Pons (tissue), 1 donor: ENCODE measurements at regions not wholly inside any gene's neighbourhood (a gene's known extent, or its start where the extent isn't known, plus 50 kb on each side); places are given as distances from the start of the nearest gene placed in this dataset.
"Not testable (repeated sequence)": the region's sequence is repeated elsewhere in the genome, so short reads cannot be mapped to it uniquely, and the experiment has no call there.

Source experiments
- DNase-seq: peaks from one replicate; pipeline ENCODE4 v3.0.0-alpha.2; 2016; ENCODE audit warnings: low spot score

DNA sequence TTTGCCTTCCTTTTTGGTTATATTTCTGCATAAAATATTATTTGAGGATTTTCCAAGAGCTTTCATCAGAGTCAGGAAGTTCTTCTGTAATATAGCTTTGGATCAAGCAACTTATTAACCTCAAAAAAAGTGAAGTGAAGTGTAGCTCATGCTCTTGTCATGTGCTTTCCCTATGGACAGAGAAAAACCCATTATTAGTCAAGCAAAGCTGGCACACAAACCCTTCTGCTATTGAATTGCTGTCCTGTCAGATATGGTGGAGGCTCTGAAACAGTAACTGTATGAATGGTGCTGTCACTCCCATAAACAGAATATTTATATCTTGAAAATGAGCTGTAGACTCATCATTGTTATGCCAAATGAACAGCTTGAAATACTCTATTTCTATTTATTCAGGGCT lies 1533.3 kb downstream of the RPIA start:
- DNase-seq: not testable (repeated sequence)

DNA sequence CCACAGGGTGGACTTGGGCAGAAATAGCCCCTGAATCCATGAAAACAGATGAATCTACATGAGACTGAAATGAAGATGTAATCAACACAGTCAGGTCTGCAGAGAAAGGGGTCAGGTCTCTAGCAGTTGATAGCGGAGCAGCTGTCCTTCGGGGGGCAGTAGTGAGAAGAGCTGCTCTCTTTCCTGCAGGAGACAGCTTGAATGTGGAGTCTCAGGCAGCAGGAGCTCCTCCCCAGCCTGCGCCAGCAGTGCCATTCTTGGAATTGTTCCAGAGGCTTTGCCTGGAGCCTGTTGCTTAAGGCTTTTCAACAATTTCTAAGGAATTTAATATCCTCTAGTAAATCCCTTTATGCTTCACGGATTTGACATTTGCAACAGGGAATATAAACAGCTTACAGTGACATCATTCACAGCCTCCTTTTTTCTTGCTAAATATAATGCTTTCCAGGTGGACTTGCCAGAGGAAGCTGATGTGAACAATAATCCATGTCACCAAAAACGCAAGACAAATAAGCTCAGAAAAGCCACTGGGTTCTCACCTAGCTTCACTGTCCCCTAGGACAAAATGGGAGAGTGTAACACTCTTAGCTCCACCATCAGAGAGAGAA lies 1535.1 kb downstream of the RPIA start:
- DNase-seq: not testable (repeated sequence)

DNA sequence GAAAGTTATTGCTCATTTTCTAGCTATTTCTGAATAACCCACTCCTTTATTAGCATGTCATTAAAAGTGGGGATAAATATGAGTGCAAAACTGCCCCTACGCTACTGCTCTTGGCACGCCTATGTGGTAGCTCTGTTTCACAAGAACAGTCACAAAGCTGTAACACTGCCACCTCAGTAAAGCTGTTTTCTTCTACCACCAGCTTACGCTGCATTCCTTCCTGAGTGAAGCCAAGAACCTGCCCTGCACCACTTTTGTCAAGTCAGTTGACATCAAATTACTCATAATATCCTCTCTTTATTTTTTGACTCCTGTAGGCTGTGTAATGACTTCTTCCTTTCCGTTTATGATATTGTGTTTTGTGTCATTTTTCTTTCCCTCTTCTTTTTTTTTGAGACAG lies 1539.7 kb downstream of the RPIA start:
- DNase-seq: not testable (repeated sequence)

DNA sequence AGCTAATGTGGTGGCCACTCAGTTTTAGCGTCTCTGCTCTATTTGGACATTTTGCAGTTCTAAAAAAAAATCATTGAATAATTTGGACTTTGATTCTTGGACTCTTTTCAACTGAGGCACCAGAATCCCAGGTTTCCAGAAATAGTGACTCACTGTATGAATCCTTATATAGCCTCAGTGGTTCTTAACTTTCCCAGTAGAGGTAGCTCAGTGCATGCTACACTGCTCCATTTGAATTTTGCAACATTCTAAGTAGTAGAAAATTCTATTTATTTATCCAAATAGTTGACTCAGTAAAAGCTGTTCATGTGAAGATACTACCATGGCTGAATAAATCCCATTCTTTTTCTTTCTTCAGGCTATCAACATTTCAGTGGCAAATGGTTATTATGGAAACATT lies 1544.0 kb downstream of the RPIA start:
- not testable (repeated sequence) for DNase-seq

DNA sequence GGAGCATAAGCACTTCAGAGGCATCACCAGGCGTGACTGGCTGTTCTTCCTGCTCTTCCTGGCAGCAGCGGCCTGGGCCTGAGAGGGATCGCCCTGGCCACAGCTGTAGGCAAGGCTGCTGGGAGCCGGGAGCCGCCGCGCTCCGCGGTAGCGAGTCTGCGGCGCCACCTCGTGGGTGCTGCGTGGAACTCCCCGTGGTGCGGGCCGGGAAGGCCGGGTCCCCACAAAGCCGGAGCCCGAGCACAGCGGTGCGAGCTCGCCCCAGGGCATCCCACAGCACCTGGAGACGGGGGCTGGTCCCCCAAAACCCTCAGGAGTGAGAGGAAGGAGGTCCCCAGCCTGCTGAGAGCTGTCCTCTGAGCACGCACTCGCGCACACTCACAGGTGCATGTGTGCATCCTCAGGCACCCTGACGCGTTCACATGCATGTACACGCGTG lies 1546.5 kb downstream of the RPIA start:
- not testable (repeated sequence) for DNase-seq

DNA sequence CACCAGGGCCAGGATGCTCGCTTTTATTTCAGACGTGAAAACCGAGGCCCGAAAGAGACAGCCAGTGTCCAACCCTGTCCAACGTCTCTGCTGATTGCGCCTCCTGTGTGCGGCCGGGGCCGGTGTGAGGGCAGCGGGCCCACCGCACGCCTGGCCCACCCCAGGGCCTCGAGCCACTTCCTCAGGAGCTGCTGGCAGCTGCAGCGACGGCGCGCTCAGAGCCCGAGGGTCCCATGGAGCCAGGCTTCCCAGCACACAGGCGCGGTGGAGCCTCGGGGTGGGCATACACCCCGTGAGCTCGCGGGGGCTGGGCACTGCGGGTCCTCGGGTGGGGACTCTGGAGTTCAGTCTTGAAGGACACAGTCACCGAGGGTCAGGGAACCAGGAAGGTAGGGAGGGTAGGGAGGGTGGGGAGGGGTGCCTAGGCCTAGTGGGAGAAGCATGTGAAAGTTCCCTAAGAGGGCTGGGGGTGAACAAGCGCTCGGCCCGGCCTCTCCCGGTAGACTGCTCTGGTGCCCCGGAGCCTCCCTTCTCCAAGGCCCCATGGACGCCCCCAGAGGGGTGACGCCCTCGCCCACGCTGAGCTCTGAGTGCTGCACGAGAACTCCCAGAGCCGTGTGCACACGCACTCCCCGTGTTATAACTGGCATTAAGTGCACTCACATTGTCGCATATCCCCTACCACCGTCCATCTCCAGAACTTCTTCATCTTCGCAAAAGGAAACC lies 1547.2 kb downstream of the RPIA start:
- DNase-seq: not testable (repeated sequence)

DNA sequence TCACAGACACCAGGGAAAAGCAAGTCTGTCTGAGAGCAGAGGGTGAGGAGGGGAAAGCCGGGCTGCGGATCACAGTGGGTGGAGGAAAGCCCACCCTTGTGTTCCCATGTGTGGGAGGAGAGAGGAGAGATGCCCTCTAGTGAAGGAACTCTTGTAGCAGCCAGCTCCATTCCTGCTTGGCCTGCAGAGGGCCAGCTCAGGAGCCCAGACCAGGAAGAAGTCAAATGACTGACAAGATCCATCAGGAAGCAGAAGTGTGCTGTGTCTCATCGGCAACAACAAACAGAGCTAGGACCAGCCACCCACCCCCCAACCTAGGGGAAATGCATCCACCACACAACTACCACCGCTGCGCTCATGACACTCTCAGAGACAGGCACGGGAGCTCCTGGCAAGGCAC lies 1548.3 kb downstream of the RPIA start:
- DNase-seq: not testable (repeated sequence)

DNA sequence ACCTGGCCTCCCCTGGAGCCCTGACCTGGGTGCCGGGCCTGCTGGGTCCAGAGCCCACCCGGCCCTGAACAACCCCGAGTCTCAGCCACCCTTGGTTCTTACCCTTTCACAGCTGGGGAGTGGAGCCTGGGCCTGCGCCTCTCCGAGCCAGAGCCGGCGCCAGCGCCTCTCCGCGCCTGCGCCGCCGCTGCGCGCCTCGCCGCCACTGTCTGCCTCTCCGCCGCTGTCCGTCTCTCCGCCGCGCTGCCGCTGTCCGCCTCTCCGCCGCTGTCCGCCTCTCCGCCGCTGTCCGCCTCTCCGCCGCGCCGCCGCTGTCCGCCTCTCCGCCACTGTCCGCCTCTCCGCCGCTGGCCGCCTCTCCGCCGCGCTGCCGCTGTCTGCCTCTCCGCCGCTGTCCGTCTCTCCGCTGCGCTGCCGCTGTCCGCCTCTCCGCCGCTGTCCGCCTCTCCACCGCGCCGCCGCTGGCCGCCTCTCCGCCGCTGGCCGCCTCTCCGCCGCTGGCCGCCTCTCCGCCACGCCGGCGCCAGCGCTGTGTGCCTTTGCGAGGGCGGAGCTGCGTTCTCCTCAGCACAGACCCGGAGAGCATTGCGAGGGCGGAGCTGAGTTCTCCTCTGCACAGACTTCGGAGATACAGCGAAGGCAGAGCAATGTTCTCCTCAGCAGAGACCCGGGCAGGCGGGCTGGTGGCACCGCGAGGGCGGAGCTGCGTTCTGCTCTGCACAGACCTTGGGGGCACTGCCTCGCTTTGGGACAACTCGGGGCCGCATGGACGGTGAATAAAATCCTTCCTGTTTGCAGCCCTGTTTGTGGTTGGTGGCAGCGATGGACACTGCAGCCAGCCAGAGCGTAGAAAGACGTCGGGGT lies 1553.7 kb downstream of the RPIA start:
- DNase-seq: not testable (repeated sequence)

DNA sequence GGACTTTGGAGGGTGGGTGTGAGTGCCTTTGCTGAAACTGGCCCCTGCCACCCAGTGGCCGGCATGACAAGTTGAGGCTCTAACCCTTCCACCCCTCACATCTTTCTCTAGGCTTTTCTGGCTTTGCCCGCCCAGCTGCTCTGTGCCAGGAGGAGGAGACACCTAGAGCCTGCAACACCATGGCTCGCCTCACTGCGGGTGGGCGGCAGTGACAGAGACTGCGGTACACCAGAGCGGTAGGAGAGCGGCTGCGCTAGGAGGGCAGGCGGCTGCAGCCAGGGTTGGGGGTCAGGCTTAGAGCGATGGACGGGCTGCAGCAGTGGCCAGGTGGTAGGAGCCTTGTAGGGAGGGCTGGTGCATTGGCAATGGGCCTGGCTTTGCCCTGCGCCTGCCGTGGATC lies 1556.9 kb downstream of the RPIA start:
- DNase-seq: not testable (repeated sequence)

DNA sequence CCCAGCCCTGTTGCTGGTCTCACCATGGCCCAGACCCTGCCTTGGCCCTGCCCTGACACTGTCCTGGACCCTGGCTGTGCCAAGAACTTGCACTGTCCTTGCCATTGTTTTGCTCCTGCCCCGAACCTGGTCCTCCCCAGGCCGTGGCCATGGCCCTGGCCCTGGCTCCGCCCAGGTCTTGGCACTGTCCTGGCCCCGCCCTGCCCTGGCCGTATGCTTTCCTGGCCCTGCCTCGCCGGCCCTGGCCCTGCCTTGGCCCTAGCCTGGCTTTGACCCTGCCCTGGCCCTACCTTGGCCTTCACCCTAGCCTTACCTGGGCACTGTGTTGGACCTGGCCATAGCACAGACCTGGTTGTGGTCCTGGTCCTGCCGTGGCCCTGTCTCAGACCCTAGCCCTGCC lies 1558.9 kb downstream of the RPIA start:
- DNase-seq: not testable (repeated sequence)

DNA sequence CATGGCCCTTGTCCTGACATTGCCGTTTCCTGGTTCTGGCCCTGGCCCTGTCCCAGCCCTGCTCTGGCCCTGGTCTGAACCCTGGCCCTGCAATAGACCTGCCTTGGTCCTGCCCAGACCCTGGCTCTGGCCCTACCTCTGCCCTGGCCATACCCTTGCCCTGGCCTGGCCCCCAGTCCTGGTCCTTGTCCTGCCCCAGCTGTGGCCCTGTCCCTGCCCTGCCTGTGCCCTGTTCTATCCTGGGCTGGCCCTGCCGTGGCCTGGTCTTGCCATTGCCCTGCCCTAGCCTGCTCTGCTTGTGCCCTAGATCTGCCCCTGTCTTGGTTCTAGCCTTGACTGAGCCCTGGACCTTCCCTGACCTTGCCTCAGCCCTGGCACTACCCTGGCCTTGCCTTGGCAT lies 1560.1 kb downstream of the RPIA start:
- not testable (repeated sequence) for DNase-seq

DNA sequence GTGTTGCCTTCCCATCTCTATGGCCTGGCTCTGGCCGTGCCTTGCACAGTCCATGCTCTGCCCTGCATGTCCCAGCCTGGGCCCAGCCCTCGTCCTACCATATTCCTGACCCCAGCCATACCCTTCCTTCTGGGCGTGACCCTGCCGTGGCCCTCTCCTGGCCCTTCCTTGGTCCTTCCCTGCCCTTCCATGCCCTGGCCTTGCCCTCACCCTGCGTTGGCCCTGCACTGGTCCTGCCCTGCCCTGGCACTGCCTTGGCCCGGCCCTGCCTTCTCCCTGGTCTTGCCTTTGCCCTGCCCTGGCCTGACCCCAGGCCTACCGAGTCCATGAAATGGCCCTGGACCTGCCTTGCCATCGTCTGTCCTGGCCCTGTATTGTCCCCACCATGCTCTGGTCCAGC lies 1561.8 kb downstream of the RPIA start:
- not testable (repeated sequence) for DNase-seq

DNA sequence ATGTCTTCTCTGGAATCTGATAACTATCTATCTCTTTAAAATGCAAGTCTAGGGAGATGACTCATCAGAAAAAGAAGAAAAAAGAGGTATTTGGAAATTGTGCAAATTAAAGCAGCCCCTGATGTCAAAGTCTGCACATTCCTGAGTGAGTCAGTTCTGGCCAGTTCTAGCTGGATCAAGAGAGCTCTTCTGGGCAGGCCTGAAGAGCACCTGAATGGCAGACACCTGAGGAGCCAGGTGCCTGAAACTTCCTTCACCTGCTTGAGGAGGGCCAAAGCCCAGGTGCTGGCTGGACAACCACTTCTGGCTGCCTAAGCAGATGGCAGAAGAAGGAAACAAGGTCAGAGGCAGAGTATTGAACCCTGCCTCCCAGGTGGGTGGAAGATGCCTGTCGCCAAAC lies 1575.4 kb downstream of the RPIA start:
- not testable (repeated sequence) for DNase-seq

DNA sequence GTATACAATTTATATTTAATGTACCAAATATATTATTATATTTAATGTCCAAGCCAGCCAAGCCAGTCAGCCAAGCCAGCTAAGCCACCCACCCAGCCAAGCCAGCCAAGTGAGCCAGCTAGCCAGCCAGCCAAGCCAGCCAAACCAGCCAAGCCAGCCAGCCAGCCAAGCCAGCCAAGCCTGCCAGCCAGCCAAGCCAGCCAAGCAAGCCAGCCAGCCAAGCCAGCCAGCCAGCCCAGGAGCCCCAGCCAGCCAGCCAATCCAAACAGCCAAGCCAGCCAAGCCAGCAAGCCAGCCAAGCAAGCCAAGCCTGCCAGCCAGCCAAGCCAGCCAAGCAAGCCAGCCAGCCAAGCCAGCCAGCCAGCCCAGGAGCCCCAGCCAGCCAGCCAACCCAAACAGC lies 1596.3 kb downstream of the RPIA start:
- not testable (repeated sequence) for DNase-seq

DNA sequence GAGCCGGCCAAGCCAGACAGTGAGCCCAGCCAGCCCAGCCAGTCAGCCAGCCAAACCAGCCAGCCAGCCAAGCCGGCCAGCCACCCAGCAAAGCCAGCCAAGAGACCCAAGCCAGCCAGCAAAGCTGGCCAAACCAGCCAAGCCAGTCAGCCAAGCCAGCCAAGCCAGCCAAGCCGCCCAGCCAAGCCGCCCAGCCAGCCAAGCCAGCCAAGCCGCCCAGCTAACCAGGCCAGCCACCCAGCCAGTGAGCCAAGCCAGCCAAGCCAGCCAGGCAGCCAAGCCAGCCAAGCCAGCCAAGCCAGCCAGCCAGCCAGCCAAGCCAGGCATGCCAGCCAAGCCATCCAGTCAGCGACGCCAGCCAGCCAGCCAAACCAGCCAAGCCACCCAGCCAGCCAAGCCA lies 1596.9 kb downstream of the RPIA start:
- not testable (repeated sequence) for DNase-seq

DNA sequence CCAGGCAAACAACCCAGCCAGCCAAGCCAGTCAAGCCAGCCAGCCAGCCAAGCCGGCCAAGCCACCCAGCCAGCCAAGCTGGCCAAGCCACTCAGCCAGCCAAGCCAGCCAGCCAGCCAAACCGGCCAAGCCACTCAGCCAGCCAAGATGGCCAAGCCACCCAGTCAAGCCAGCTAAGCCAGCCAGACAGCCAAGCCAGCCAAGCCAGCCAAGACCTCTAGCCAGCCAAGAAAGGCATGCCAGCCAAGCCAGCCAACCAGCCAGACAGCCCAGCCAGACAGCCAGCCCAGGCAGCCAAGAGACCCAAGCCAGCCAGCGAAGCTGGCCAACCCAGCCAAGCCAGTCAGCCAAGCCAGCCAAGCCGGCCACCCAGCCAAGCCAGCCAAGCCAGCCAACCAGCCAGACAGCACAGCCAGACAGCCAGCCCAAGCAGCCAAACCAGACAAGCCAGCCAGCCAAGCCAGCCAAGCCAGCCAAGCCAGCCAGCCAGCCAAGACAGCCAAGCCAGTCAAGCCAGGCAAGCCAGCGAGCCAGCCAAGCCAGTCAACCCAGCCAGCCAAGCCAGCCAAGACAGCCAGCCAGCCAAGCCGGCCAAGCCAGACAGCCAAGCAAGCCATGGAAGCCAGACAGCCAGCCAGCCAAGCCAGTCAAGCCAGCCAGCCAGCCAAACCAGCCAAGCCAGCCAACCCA lies 1598.0 kb downstream of the RPIA start:
- DNase-seq: not testable (repeated sequence)

DNA sequence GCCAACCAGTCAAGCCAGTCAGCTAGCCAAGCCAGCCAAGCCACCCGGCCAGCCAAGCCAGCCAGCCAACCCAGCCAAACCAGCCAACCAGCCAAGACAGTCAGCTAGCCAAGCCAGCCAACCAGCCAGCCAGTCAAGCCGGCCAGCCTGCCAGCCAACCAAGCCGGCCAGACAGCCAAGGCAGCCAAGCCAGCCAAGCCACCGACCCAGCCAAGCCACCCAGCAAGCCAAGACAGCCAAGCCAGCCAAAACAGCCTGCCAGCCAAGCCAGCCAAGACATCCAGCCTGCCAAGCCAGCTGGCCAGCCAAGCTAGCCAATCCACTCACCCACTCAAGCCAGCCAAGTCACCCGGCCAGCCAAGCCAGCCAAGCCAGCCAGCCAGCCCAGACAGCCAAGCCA lies 1599.2 kb downstream of the RPIA start:
- DNase-seq: not testable (repeated sequence)

DNA sequence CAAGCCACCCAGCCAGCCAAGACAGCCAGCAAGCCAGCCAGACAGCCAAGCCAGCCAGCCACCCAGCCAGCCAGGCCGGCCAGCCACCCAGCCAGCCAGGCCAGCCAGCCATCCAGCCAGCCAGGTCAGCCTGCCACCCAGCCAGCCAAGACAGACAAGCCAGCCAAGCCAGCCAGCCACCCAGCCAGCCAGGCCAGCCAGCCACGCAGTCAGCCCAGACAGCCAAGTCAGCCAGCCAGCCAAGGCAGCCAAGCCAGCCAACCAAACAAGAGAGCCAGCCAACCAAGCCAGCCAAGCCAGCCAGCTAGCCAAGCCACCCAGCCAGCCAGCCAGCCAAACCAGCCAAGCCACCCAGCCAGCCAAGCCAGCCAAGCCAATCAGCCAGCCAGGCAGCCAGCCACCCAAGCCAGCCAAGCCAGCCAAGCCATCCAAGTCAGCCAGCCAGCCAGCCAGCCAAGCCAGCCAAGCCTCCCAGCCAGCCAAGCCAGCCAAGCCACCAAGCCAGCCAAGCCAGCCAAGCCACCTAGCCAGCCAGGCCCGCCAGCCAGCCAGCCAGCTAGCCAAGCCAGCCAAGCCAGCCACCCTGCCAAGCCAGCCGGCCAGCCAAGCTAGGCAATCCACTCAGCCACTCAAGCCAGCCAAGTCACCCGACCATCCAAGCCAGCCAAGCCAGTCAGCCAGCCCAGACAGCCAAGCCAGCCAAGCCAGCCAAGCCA lies 1599.9 kb downstream of the RPIA start:
- not testable (repeated sequence) for DNase-seq

DNA sequence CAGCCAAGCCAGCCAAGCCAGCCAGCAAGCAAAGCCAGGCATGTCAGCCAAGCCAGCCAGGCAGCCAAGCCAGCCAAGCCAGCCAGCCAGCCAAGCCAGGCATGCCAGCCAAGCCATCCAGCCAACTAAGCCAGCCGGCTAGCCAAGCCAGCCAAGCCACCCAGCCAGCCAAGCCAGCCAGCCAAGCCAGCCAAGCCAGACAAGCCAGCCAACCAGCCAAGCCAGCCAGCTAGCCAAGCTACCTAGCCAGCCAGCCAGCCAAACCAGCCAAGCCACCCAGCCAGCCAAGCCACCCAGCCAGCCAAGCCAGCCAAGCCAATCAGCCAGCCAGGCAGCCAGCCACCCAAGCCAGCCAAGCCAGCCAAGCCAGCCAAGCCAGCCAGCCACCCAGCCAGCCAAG lies 1600.5 kb downstream of the RPIA start:
- DNase-seq: not testable (repeated sequence)

DNA sequence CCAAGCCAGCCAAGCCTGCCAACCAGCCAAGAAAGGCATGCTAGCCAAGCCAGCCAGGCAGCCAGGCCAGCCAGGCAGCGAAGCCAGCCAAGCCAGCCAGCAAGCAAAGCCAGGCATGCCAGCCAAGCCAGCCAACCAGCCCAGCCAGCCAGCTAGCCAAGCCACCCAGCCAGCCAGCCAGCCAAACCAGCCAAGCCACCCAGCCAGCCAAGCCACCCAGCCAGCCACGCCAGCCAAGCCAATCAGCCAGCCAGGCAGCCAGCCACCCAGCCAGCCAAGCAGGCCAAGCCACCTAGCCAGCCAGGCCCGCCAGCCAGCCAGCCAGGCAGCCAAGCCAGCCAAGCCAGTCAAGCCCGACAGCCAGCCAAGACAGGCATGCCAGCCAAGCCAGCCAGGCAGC lies 1601.0 kb downstream of the RPIA start:
- DNase-seq: not testable (repeated sequence)

DNA sequence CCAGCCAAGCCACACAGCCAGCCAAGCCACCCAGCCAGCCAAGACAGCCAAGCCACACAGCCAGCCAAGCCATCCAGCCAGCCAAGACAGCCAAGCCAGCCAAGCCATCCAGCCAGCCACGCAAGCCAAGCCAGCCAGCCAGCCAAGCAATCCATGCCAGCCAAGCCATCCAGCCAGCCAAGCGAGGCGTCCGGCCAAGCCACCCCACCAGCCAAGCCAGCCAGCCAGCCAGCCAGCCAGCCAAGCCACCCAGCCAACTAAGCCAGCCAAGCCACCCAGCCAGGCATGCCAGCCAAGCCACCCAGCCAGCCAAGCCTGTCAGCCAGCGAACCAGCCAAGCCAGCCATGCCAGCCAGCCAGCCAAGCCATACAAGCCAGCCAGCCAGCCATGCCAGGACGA lies 1601.8 kb downstream of the RPIA start:
- not testable (repeated sequence) for DNase-seq
